ENCODE measurements at regions not wholly inside any gene's neighbourhood (a gene's known extent, or its start where the extent isn't known, plus 50 kb on each side); places are given as distances from the start of the nearest gene placed in this dataset.

GRCh38 chr3:40768046-40768445 is 243.3 kb downstream of the ZNF621 start:
- H3K4me3 Mint-ChIP-seq = no peak overlapping the region
- no peaks in the 10 kb centered on the region for H3K9me3 Mint-ChIP-seq
- no peak overlapping the region for H3K9ac ChIP-seq (ENCODE audit: extremely low read depth, low read length, poor library complexity, severe bottlenecking)
- 95 to 100% methylated on average over 3 to 4 of the region's 4 CpGs for WGBS, 2 experiments (ENCODE audit: insufficient coverage in 1 of 2, insufficient read length in 1 of 2)
- H3K36me3 ChIP-seq (ENCODE audit: control insufficient read depth, insufficient read depth, low read length) = no peaks in the 10 kb centered on the region
- no peak overlapping the region for H3K27ac Mint-ChIP-seq
- H3K36me3 Mint-ChIP-seq (ENCODE audit: low read depth) = no peaks in the 10 kb centered on the region
- peaks cover 5% of the 10 kb centered on the region for H3K4me1 ChIP-seq (ENCODE audit: control insufficient read depth, insufficient read depth, low read length)
- no peak overlapping the region for H3K4me3 ChIP-seq (ENCODE audit: low read length)
- no peak for TF ChIP-seq CTCF (conservative IDR thresholded peaks at IDR 0.05)
- no peak overlapping the region for H3K27ac ChIP-seq (ENCODE audit: low read depth, low read length)
- no peaks in the 10 kb centered on the region for H3K27me3 Mint-ChIP-seq (ENCODE audit: insufficient read depth)
- no peaks in the 10 kb centered on the region for H3K9me3 ChIP-seq (ENCODE audit: control insufficient read depth, low read length)
- H3K4me1 Mint-ChIP-seq = no peaks in the 10 kb centered on the region
- DNase-seq = no peak
- no peaks in the 10 kb centered on the region for H3K27me3 ChIP-seq (ENCODE audit: control insufficient read depth, insufficient read depth, low read length, poor library complexity, severe bottlenecking)

GRCh38 chr3:40768536-40768935 is 243.8 kb downstream of the ZNF621 start:
- H3K9me3 Mint-ChIP-seq = no peaks in the 10 kb centered on the region
- Histone ChIP-seq H3K4me3 (ENCODE audit: low read length) (no peak overlapping the region), H3K4me1 (ENCODE audit: control insufficient read depth, insufficient read depth, low read length) (peaks cover 5% of the 10 kb centered on the region), H3K9me3 (ENCODE audit: control insufficient read depth, low read length) (no peaks in the 10 kb centered on the region), H3K36me3 (ENCODE audit: control insufficient read depth, insufficient read depth, low read length) (no peaks in the 10 kb centered on the region), H3K9ac (ENCODE audit: extremely low read depth, low read length, poor library complexity, severe bottlenecking) (no peak overlapping the region), H3K27me3 (ENCODE audit: control insufficient read depth, insufficient read depth, low read length, poor library complexity, severe bottlenecking) (no peaks in the 10 kb centered on the region), H3K27ac (ENCODE audit: low read depth, low read length) (no peak overlapping the region)
- WGBS, 2 experiments (ENCODE audit: insufficient coverage in 1 of 2, insufficient read length in 1 of 2) = 89 to 100% methylated on average over 1 of the region's 1 CpG
- no peaks in the 10 kb centered on the region for H3K27me3 Mint-ChIP-seq (ENCODE audit: insufficient read depth)
- H3K27ac Mint-ChIP-seq = no peak overlapping the region
- TF ChIP-seq CTCF (conservative IDR thresholded peaks at IDR 0.05) = no peak
- no peaks in the 10 kb centered on the region for H3K4me1 Mint-ChIP-seq
- no peaks in the 10 kb centered on the region for H3K36me3 Mint-ChIP-seq (ENCODE audit: low read depth)
- DNase-seq = no peak
- H3K4me3 Mint-ChIP-seq = no peak overlapping the region

- Histone ChIP-seq H3K9me3 (ENCODE audit: control insufficient read depth, low read length) (no peaks in the 10 kb centered on the region), H3K27me3 (ENCODE audit: control insufficient read depth, insufficient read depth, low read length, poor library complexity, severe bottlenecking) (no peaks in the 10 kb centered on the region), H3K4me3 (ENCODE audit: low read length) (no peak overlapping the region), H3K4me1 (ENCODE audit: control insufficient read depth, insufficient read depth, low read length) (peaks cover 5% of the 10 kb centered on the region), H3K9ac (ENCODE audit: extremely low read depth, low read length, poor library complexity, severe bottlenecking) (no peak overlapping the region), H3K36me3 (ENCODE audit: control insufficient read depth, insufficient read depth, low read length) (no peaks in the 10 kb centered on the region), H3K27ac (ENCODE audit: low read depth, low read length) (no peak overlapping the region)
- Mint-ChIP-seq H3K27me3 (ENCODE audit: insufficient read depth) (no peaks in the 10 kb centered on the region), H3K36me3 (ENCODE audit: low read depth) (no peaks in the 10 kb centered on the region), H3K4me3 (no peak overlapping the region), H3K4me1 (no peaks in the 10 kb centered on the region), H3K27ac (no peak overlapping the region), H3K9me3 (no peaks in the 10 kb centered on the region)
- 93 to 100% methylated on average over 4 of the region's 4 CpGs for WGBS, 2 experiments (ENCODE audit: insufficient coverage in 1 of 2, insufficient read length in 1 of 2)
- DNase-seq = no peak
- no peak for TF ChIP-seq CTCF (conservative IDR thresholded peaks at IDR 0.05)
Observed at GRCh38 chr3:40770061-40770460, 245.3 kb downstream of the ZNF621 start.

All from endodermal cell (in vitro differentiated cells).